ENCODE measurements at regions not wholly inside any gene's neighbourhood (a gene's known extent, or its start where the extent isn't known, plus 50 kb on each side); places are given as distances from the start of the nearest gene placed in this dataset.

DNA sequence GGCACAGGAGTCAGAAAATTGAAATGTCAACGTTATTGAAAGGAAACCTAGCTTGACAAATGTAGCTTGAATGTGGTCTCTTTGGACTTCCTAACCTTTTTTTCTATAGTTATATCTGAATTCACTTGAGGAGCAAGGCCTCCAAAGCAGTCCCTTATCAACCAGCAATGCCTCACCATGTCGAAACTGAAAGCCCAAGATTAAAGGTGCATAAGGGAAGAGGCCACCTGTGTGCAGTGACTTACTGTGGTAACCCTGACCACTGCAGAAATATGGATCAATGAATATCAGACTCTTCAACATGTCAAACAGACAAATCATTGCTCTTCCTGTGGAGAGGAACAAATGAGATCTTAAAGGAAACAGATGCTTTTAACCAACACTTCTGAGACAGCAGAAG lies 95.0 kb upstream of the GIMD1 start:
- TF ChIP-seq CTCF (IDR thresholded peaks at IDR 0.05; ENCODE audit: insufficient read depth, low read length, missing control alignments) = no peak
- CTCF ChIA-PET = no interaction called here
- no peak for DNase-seq (ENCODE audit: low read depth, low spot score)
- POLR2A ChIA-PET = interaction anchor here (0.6 kb wide), 1 partner anchor 12 kb away, joined by 3 read pairs; no protein-coding TSS in a partner anchor
- H3K4me3 ChIP-seq (ENCODE audit: low read depth, low read length) = no peak overlapping the region

DNA sequence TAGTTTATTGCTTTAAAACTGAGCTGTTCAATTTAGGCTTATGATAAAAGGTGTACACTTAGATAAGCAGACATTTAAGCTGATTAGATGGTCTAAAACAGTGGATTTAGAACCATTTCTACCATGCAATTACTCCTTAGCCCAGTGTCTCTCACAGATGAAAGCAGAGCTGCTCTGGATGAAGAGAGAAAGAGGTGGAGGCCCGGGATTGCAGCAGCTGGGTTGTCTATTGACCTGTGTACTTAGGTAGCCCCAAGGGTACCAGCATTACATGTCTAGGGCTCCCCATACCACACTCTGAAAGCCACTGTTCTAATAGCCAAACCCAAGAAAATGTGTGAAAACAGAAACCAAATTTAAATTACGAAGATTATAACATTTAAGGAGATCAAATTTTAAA lies 86.0 kb upstream of the GIMD1 start:
- CTCF ChIA-PET = no interaction called here
- POLR2A ChIA-PET = no interaction called here
- no peak for TF ChIP-seq CTCF (IDR thresholded peaks at IDR 0.05; ENCODE audit: insufficient read depth, low read length, missing control alignments)

GRCh38 chr4:106454021-106454420 lies 85.4 kb upstream of the GIMD1 start:
- DNase-seq (ENCODE audit: low read depth, low spot score) = no peak
- H3K4me3 ChIP-seq (ENCODE audit: low read depth, low read length) = no peak overlapping the region
- TF ChIP-seq CTCF (IDR thresholded peaks at IDR 0.05; ENCODE audit: insufficient read depth, low read length, missing control alignments) = no peak
- ChIA-PET CTCF (no interaction called here), POLR2A (no interaction called here)

More for the DNA sequence above, 86.0 kb upstream of the GIMD1 start:
- H3K4me3 ChIP-seq (ENCODE audit: low read depth, low read length) = no peak overlapping the region
- DNase-seq (ENCODE audit: low read depth, low spot score) = no peak

- DNase-seq (ENCODE audit: low read depth, low spot score) = no peak
- TF ChIP-seq CTCF (IDR thresholded peaks at IDR 0.05; ENCODE audit: insufficient read depth, low read length, missing control alignments) = no peak
- no peak overlapping the region for H3K4me3 ChIP-seq (ENCODE audit: low read depth, low read length)
- ChIA-PET POLR2A (no interaction called here), CTCF (interaction anchor here (1.1 kb wide), 1 partner anchor 11 kb away, joined by 3 read pairs; no protein-coding TSS in a partner anchor)
These were observed 82.5 kb upstream of the GIMD1 start for GRCh38 chr4:106451091-106451490.

DNA sequence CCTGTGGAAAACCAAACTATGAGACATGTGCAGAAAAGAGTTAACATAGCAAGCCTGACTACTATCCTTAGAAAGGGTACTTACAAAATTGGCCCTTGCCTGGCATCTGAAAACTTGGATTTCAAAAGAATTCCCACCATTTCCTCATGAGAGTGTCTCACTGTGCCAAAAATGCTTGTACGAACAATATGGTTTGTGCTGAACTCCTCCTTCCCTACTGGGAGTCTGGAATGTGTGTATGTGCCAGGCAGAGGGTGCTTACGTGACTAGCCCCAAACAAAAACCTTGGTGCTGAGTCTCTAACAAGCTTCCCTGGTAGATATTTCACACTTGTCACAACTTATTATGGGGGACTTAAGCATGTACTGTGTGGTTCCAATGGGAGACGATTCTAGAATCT lies 81.7 kb upstream of the GIMD1 start:
- ChIA-PET POLR2A (no interaction called here), CTCF (no interaction called here)
- no peak for TF ChIP-seq CTCF (IDR thresholded peaks at IDR 0.05; ENCODE audit: insufficient read depth, low read length, missing control alignments)
- no peak for DNase-seq (ENCODE audit: low read depth, low spot score)
- no peak overlapping the region for H3K4me3 ChIP-seq (ENCODE audit: low read depth, low read length)

DNA sequence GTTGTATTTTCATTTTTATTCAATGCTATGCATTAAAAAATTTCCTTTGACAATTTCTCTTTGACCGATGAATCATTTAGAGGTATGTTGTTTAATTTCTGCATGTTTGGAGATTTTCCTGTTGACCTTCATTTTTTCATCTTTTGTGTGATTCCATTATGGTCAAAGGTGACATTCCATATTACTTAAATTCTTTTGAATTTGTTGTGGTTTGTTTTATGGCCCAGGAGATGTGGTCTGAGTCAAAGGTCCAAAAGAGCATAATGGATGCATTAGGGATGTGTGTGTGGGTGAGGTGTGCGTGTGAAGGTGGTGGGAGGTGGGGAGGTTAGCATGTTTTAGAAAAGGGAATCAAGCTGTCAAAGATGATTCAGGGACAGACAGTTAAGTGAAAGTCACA lies 76.0 kb upstream of the GIMD1 start:
- POLR2A ChIA-PET = no interaction called here
- no peak for TF ChIP-seq CTCF (IDR thresholded peaks at IDR 0.05; ENCODE audit: insufficient read depth, low read length, missing control alignments)
- CTCF ChIA-PET = no interaction called here
- DNase-seq (ENCODE audit: low read depth, low spot score) = no peak
- H3K4me3 ChIP-seq (ENCODE audit: low read depth, low read length) = no peak overlapping the region
